Uterus (tissue), 2 donors: ENCODE measurements at regions not wholly inside any gene's neighbourhood (a gene's known extent, or its start where the extent isn't known, plus 50 kb on each side); places are given as distances from the start of the nearest gene placed in this dataset.

Experiments used
- POLR2A ChIP-seq, 2 donors: fragments of 450-650 bp; IDR thresholded peaks; one replicate each; pipeline ENCODE4 v1.6.1; 2016; ENCODE audit warnings: antibody characterized with exemption in 2 of 2, mild to moderate bottlenecking in 1 of 2, moderate library complexity in 1 of 2
- TF ChIP-seq, protein P1 (sequence below), 4 experiments: fragments of 200-600 bp in 2 of 4; fragments of 450-650 bp in 2 of 4; sonication (generic) in 2 of 4; IDR thresholded peaks; one replicate each; pipeline ENCODE4 v1.5.1; 2016 to 2019; ENCODE audit warnings: antibody characterized with exemption in 4 of 4, mild to moderate bottlenecking in 2 of 4, moderate library complexity in 1 of 4

DNA sequence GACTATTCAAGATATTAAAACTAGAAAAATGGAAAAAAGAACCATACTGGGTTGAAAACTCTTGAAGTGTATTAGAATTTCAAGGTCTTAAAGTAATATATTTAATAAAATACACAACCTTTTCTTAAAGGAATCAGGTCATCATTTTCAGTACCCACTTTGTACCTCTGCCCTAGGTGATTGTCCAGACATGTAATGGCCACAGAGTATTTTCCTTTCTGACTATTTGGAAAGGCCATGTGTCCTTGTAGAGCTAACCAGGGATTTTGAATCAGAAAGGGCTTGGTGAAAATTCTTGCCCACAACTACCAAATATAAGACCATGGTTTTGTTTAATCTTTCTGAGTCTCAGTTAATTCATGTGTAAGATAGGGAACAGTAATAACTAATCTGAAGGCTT is 91.4 kb upstream of the MLIP start:
- TF ChIP-seq, protein P1, sequence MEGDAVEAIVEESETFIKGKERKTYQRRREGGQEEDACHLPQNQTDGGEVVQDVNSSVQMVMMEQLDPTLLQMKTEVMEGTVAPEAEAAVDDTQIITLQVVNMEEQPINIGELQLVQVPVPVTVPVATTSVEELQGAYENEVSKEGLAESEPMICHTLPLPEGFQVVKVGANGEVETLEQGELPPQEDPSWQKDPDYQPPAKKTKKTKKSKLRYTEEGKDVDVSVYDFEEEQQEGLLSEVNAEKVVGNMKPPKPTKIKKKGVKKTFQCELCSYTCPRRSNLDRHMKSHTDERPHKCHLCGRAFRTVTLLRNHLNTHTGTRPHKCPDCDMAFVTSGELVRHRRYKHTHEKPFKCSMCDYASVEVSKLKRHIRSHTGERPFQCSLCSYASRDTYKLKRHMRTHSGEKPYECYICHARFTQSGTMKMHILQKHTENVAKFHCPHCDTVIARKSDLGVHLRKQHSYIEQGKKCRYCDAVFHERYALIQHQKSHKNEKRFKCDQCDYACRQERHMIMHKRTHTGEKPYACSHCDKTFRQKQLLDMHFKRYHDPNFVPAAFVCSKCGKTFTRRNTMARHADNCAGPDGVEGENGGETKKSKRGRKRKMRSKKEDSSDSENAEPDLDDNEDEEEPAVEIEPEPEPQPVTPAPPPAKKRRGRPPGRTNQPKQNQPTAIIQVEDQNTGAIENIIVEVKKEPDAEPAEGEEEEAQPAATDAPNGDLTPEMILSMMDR (IDR thresholded peaks at IDR 0.05), result no peak
- no peak for TF ChIP-seq POLR2A (IDR thresholded peaks at IDR 0.05)
